Central memory CD4-positive, alpha-beta T cell (primary cell): ENCODE measurements at regions not wholly inside any gene's neighbourhood (a gene's known extent, or its start where the extent isn't known, plus 50 kb on each side); places are given as distances from the start of the nearest gene placed in this dataset.

Experiments used
- DNase-seq: peaks from one replicate; pipeline ENCODE4 v3.0.0; 2022

DNA sequence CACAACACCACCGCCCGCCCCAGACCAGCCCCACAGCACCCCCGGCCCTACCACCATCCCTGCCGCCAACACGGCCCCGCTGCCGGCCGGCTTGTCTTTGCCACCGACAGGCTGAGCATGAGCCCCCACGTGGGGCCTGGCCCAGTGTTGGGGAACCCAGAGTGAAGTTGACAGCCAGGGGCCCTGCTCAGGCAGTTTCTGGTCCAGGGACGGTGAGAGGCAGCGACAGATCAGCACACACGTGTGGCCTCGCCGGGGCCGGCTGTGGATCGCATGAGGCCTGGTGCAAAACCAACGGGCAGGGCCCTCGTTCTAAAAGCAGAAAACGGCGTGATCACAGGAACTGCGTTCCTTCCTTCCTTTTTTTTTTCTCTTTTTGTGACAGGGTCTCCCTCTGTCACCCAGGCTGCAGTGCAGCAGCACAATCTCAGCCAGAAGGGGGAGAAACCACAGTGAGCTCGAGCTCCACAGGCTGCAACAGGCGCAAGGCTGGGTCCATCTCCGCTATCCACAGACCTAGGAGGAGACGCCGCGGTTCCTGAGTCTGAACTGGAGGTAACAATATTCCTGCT is 50.5 kb upstream of the FBRSL1 start:
- no peak for DNase-seq

GRCh38 chr12:132438726-132439125 is 51.2 kb upstream of the FBRSL1 start:
- DNase-seq: no peak

DNA sequence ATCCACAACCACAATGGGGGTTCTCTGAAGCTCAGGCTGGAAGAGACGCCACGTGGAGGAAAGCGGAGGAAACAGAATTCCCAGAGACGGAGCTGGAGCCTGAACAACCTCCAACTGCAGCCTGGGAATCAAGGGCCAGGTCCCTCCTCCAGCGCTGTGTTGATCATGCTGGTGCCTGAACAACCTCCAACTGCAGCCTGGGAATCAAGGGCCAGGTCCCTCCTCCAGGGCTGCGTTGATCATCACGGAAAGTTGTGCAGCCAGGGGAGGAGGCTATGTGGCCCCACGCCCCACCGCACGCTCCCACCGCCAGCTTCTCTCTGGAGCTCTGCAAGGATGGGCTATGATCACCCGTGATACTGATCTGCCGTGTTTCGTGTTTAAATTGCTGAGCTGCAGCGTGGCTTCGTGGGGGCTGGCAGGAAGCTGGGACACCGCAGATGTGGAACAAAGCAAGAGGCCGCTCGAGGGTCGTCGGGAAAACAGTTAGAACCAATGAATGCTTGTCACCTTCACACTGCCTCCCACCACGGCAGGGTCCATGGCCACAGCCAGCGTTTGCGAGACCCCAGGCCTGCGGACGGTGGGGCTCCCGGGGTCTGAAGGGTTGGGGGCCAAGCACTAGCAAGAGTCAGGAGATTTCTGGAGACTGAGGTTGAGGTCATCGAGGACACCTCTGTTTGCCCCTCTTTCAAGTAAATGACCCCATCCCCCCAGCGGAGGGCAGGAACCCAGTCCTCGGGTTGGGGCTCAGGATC is 51.8 kb upstream of the FBRSL1 start:
- DNase-seq: no peak

DNA sequence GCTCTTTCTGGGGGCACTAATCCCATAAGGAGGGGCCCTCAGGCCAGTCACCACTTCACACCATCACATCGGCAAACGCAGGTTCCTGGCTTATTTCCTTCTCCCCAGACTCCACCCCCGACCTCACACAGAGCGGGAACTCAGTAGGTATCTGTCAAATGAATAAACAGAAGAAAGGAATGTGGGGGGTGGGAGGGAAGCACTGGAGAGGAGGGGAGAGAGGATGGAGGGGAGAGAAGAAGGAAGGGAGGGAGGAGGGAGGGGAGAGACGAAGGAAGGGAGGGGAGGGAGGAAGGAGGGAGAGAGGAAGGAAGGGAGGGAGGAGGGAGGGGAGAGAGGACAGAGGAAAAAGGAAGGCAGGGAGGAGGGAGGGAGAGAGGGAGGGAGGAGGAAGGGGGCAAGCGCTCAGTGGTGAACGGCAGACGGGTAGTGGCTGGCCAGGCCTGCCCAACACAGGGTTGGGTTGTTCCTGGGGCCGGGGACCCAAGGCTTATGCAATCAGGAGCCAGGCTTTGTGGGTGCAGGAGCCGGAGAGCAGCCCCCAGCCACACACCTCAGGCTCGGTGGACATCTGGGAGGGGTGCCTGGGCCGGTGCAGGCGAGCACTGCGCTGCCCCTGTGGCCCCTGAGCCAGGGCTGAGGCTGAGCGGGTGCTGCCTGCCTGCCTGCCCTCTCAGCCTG is 52.6 kb upstream of the FBRSL1 start:
- DNase-seq: no peak

- no peak for DNase-seq
Observed at GRCh38 chr12:132436791-132437251, 53.1 kb upstream of the FBRSL1 start.

GRCh38 chr12:132435486-132436187 is 54.3 kb upstream of the FBRSL1 start:
- no peak for DNase-seq

- DNase-seq: no peak
Observed at GRCh38 chr12:132433641-132434395, 56.1 kb upstream of the FBRSL1 start.

DNA sequence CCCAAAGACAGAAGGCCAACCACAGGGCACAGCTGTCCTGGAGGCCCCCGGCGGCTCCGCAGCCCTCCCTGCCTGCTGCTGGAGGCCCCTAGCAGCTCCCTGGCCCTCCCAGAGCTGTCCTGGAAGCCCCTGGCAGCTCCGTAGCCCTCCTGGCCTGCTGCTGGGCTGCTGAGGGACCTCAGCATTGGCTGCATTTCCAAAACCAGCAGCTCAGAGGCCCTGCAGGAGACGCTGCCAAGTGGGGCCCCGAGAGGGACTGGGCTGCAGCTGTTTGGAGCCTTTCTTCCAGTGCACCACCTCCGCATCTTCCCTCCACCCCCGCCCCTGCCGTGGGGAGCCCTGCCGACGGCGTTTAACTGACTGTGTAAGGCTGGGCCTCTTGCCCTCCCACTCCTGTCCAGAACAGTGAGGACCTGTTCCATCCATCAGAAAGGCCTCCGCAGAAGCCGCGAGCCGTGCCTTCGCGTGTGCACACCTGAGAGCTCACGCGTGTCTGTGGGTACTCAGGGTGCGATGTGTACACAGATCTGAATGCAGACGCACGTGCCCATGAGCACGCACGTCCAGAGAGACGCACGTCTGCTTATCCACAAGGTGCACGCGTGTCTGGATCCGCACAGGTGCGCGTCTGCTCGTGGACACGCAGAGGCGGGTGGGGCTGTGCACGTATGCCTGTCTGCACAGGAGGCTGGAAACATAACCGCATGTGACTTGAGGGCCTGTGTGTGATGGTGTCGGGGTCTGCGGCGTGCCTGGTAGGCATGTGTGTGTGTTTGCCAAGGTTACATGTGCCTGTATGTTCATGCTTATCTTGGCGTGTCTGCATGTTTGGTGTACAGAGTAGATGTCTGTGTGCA is 57.0 kb upstream of the FBRSL1 start:
- DNase-seq: no peak

DNA sequence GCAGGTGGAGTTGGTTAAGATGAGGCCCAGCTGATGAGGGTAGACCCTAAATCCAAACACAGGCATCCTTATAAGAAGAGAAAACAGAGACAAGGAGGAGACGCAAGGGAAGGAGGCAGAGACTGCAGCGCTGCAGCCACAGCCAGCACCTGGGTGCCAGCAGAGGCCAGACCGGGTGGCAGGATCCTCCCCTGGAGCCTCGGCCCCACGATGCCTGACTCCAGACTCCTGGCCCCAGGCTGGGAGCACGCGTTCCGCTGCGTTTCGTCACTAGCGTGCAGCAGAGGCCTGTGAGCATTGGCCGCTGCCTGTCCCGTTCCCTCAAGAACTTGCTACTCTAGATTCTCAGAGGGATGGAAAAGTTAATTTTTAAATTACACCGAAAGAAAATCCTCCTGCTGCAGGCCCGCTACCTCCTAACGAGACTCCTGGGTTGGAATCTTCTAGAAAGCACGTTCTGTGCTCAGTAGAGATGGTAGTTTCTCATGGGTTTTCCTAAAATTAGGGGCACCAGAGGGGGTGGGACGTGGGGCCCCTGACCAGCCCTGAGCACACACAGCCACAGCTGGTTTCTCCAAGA is 57.7 kb upstream of the FBRSL1 start:
- DNase-seq: no peak

- DNase-seq: no peak
Observed at GRCh38 chr12:132430838-132431774, 58.8 kb upstream of the FBRSL1 start.

GRCh38 chr12:132429946-132430643 is 59.9 kb upstream of the FBRSL1 start:
- DNase-seq: peak; percentile 65

DNA sequence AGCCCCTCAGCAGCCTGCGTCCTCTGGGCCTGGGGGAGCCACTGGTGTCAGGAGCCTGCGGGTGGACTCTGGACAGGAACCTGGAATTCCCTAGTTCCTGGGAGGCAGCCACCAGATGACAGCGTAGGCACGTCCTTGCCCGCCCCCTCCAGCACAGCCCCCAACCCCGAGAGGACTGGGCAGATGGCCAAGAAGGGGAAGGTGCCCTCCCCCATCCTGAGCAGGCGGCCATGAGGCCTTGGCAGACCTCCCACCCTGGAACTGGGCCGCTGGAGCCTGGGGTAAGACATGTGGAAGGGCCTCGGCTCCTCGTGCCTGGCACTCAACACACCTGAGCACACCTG is 60.4 kb upstream of the FBRSL1 start:
- no peak for DNase-seq

DNA sequence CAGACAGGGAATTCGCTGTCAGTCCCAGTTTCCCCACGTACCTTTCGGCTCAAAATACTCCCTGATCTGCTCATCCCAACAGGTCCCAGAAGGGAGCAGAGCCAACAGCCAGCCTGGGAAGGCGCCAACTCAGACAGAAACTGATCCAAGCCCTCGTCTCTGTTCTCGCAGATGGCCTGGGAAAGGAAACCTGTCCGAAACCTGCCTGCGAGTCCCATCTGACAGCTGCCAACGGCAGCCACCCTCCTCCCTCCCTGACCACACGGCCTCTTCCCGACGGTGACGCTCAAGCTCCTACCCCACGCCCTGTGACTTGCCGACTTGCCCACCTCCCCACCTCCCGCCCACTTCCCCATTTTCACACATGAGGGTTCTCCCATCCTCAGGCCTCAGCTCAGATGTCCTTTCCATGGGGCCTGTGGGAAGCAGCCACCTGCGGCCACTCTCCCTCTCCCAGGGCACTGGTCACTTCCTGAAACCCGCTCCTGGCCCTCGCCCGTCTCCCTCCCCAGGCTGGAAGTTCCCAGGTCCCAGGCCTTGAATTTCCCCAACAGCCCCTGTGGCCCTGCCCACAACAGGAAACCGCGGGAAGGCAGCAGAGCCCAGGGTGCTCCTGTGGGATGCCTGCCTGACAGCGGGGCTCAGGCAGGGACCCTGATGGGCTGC is 60.9 kb upstream of the FBRSL1 start:
- DNase-seq: no peak

DNA sequence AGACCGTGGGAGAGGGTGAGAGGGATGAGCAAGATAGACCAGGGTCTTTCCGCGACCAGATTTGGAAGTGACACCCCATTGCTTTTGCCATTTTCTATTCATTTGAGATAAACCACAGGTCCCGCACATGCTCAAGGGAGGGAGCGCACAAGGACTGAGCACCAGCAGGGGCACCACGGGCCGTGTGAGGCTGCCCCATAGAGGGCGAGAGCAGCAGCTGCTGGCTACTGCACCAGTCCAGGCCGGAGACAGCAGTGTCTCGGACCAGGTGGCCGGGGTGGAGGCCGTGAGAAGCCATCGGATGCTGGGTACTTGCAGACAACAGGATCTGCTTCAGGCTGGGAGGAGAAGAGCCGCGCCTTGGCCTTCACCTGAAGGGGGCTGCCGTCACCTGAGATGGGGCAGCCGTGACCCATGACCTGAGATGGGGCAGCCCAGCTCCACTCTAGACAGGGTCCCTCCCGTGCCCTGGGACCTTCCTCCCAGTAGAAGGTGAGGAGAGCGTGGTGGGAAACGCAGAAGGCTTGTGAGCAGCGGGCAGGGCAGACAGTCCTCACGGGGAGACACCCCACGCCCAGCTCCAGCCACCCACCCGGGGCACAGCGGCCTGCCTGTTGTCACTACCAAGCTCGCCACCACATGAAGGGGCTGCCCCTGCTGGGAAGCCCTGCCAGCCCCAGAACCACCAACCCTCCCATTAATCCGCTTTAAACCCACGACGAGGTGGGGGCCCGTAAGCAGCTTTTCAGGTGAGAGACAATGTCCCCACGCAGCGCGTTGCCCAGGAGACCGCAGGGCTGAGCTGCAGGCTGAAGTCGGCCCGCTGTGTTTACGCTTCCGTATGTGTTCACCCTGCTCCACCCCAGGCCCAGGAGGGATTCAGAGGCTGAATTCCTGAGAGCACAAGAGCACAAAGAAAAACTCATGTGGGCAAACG is 61.7 kb upstream of the FBRSL1 start:
- no peak for DNase-seq

- DNase-seq: no peak
Observed at GRCh38 chr12:132427174-132427768, 62.7 kb upstream of the FBRSL1 start.

GRCh38 chr12:132426349-132427173 is 63.4 kb upstream of the FBRSL1 start:
- no peak for DNase-seq
